HepG2 (cell line): ENCODE measurements at regions not wholly inside any gene's neighbourhood (a gene's known extent, or its start where the extent isn't known, plus 50 kb on each side); places are given as distances from the start of the nearest gene placed in this dataset.

ENCODE experiments used
- ATAC-seq: fragments of 200-7000 bp; cut with Tn5 transposase; 3 replicates; pipeline ENCODE4 v1.9.1; 2020; ENCODE audit warnings: mild to moderate bottlenecking, moderate library complexity
- BruUV-seq: library from RNA; stranded (reverse); fragments of 400-500 nt; replicated peaks from 2 replicates; lab custom pipeline; 2021; lab: Mats Ljungman, UMichigan
- CTCF ChIA-PET: fragments of 300-600 bp; formaldehyde crosslinking; extraction: SDS; loops from one replicate; lab custom pipeline; 2021; ENCODE audit warnings: low total read pairs, inconsistent platforms, low intra/inter-chr PET ratio; lab: Yijun Ruan, JAX
- POLR2A ChIA-PET: fragments of 350-600 bp; sonication (Branson Sonifier 250); formaldehyde crosslinking; loops from one replicate; lab custom pipeline; 2020; ENCODE audit warnings: antibody characterized with exemption, inconsistent platforms; lab: Yijun Ruan, JAX
- DNase-seq: peaks from one replicate; pipeline ENCODE4 v3.0.0-alpha.2; 2015; ENCODE audit warnings: low spot score
- FAIRE-seq: peaks from 3 replicates; lab custom pipeline; 2011; peaks lifted over from hg19 to GRCh38; lab: Jason Lieb, UNC
- H2AFZ ChIP-seq: one replicate; pipeline ENCODE4 v1.6.1; 2011; ENCODE audit warnings: low read length, inconsistent platforms
- H3K27ac ChIP-seq: fragments of 300-600 bp; 3 replicates; pipeline ENCODE4 v1.8.0; 2011; ENCODE audit warnings: mixed run types, mild to moderate bottlenecking, mixed read lengths, low read length, inconsistent platforms; ENCODE audit not compliant: insufficient read depth; ENCODE audit errors: extremely low read length
- H3K27me3 ChIP-seq, 2 experiments: fragments of 200-600 bp in 1 of 2; 2 replicates in 1 of 2; 3 replicates in 1 of 2; pipeline versions ENCODE4 v1.6.0 to v1.8.0; 2011; ENCODE audit warnings: low read length in 2 of 2, mild to moderate bottlenecking in 2 of 2, moderate library complexity in 2 of 2, inconsistent platforms in 1 of 2; ENCODE audit not compliant: insufficient read depth in 2 of 2, control insufficient read depth in 1 of 2
- H3K36me3 ChIP-seq, 2 experiments: fragments of 200-600 bp in 1 of 2; replicated peaks in 1 of 2; 2 replicates in 1 of 2; 3 replicates in 1 of 2; pipeline versions ENCODE4 v1.5.1 to v1.8.0; 2011; ENCODE audit warnings: low read length in 2 of 2, inconsistent platforms in 1 of 2; ENCODE audit not compliant: insufficient read depth in 2 of 2, control insufficient read depth in 1 of 2
- H3K4me1 ChIP-seq: 2 replicates; pipeline ENCODE4 v1.5.1; 2012; ENCODE audit warnings: low read length, inconsistent platforms; ENCODE audit not compliant: insufficient read depth
- H3K4me2 ChIP-seq: 2 replicates; pipeline ENCODE4 v1.6.0; 2011; ENCODE audit warnings: low read depth, low read length, inconsistent platforms
- H3K4me3 ChIP-seq, 3 experiments: fragments of 200-600 bp in 1 of 3; sonication (generic), shearing (Covaris generic) in 1 of 3; replicated peaks in 1 of 3; 2 replicates each; pipeline ENCODE4 v1.5.1; 2011 to 2016; ENCODE audit warnings: low read length in 3 of 3, inconsistent platforms in 2 of 3, low read depth in 2 of 3, mild to moderate bottlenecking in 2 of 3, control low read depth in 1 of 3, mixed read lengths in 1 of 3; ENCODE audit not compliant: insufficient read depth in 1 of 3
- H3K79me2 ChIP-seq: one replicate; pipeline ENCODE4 v1.6.1; 2011; ENCODE audit warnings: low read length, inconsistent platforms; ENCODE audit not compliant: insufficient read depth
- H3K9ac ChIP-seq: 2 replicates; pipeline ENCODE4 v1.6.0; 2011; ENCODE audit warnings: mild to moderate bottlenecking, low read depth, low read length, inconsistent platforms; ENCODE audit not compliant: insufficient read depth
- H3K9me3 ChIP-seq: 2 replicates; pipeline ENCODE4 v1.5.1; 2012; ENCODE audit warnings: mild to moderate bottlenecking, low read length
- H4K20me1 ChIP-seq: 2 replicates; pipeline ENCODE4 v1.6.0; 2011; ENCODE audit warnings: inconsistent platforms, mild to moderate bottlenecking, low read length, moderate library complexity; ENCODE audit not compliant: insufficient read depth
- GTF3A ChIP-seq: sonication (generic); formaldehyde crosslinking; conservative IDR thresholded peaks from 2 replicates; pipeline ENCODE4 v1.4.0; 2020; ENCODE audit warnings: mild to moderate bottlenecking, missing genetic modification reagents
- KLF16 ChIP-seq, 2 experiments: sonication (generic) in 1 of 2; formaldehyde crosslinking in 1 of 2; IDR thresholded peaks; 2 replicates each; pipeline versions ENCODE4 v1.6.1 to v1.8.0; 2016 to 2023; ENCODE audit warnings: missing genetic modification reagents in 2 of 2, missing compliant biosample characterization in 1 of 2
- PAWR ChIP-seq: sonication (generic); formaldehyde crosslinking; IDR thresholded peaks from 2 replicates; pipeline ENCODE4 v1.4.0; 2020; ENCODE audit warnings: missing genetic modification reagents, mild to moderate bottlenecking, borderline replicate concordance
- ZNF44 ChIP-seq: sonication (generic); formaldehyde crosslinking; IDR thresholded peaks from 2 replicates; pipeline ENCODE4 v1.5.1; 2020; ENCODE audit warnings: mild to moderate bottlenecking, missing genetic modification reagents
- WGBS: methylation state at CpG from one replicate; pipeline ENCODE4 v1.1.6; 2017; ENCODE audit warnings: low lambda C conversion rate; 5-methylcytosine and 5-hydroxymethylcytosine counted together
- in situ Hi-C: cut with HindIII; loops from 2 replicates; pipeline ENCODE4 v1.10.0; 2017; ENCODE audit warnings: low pct_unique_long_range_greater_than_20kb; ENCODE audit not compliant: extremely low pct_ligation_motif_present
- intact Hi-C: fragments of 100-400 bp; cut with micrococcal nuclease; formaldehyde crosslinking; loops from one replicate; pipeline ENCODE4 v1.10.0; 2022; ENCODE audit not compliant: unreplicated experiment
- TF ChIP-seq, protein P1 (sequence below): sonication (generic); formaldehyde crosslinking; IDR thresholded peaks from 2 replicates; pipeline ENCODE4 v1.4.0; 2020; ENCODE audit warnings: missing genetic modification reagents, borderline replicate concordance
- TF ChIP-seq, protein P2 (sequence below): sonication (generic); formaldehyde crosslinking; IDR thresholded peaks from 2 replicates; pipeline ENCODE4 v1.8.1; 2023; ENCODE audit warnings: mild to moderate bottlenecking, missing genetic modification reagents
- TF ChIP-seq, protein P3 (sequence below): IDR thresholded peaks from 2 replicates; pipeline ENCODE4 v1.6.1; 2016; ENCODE audit warnings: low read depth, borderline replicate concordance

DNA sequence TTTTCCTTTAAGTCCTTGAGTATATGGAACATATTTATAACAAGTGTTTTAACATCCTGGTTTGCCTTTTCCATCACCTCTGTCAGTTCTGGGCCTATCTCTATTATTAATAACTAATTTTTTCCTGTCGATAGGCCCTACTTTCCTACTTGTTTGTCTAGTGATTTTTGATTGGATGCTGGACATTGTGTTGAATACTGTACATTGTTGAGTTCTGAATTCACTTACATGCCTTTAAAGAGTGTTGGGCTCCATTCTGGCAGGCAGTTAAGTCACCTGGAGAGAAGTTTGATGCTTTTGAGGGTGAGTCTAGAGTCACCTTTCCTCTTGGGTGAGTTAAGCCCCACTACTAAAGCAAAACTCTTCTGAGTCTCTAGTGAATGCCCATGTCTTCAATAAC is 77.5 kb upstream of the C14orf180 start:
- no peak for FAIRE-seq

More for the DNA sequence above, 77.5 kb upstream of the C14orf180 start:
- Histone ChIP-seq H3K9ac (no peak overlapping the region), H2AFZ (no peak overlapping the region), H3K27me3 (peaks cover 4 to 33% of the 10 kb centered on the region in 2 experiments; a peak in 4 of 5 replicates), H3K4me2 (no peak overlapping the region), H4K20me1 (no peaks in the 10 kb centered on the region), H3K9me3 (peaks cover 7% of the 10 kb centered on the region; the same call in 1 of the 2 replicates), H3K79me2 (no peaks in the 10 kb centered on the region), H3K4me1 (no peaks in the 10 kb centered on the region), H3K4me3 (no peak overlapping the region), H3K27ac (no peak overlapping the region), H3K36me3 (no peaks in the 10 kb centered on the region)
- CTCF ChIA-PET = no interaction called here
- in situ Hi-C loops = no loop called here
- intact Hi-C loops = no loop called here
- ATAC-seq = no peak
- BruUV-seq = no TSS peak
- no peak for TF ChIP-seq ZNF44 (CRISPR knock-in tag)
- TF ChIP-seq, protein P1, sequence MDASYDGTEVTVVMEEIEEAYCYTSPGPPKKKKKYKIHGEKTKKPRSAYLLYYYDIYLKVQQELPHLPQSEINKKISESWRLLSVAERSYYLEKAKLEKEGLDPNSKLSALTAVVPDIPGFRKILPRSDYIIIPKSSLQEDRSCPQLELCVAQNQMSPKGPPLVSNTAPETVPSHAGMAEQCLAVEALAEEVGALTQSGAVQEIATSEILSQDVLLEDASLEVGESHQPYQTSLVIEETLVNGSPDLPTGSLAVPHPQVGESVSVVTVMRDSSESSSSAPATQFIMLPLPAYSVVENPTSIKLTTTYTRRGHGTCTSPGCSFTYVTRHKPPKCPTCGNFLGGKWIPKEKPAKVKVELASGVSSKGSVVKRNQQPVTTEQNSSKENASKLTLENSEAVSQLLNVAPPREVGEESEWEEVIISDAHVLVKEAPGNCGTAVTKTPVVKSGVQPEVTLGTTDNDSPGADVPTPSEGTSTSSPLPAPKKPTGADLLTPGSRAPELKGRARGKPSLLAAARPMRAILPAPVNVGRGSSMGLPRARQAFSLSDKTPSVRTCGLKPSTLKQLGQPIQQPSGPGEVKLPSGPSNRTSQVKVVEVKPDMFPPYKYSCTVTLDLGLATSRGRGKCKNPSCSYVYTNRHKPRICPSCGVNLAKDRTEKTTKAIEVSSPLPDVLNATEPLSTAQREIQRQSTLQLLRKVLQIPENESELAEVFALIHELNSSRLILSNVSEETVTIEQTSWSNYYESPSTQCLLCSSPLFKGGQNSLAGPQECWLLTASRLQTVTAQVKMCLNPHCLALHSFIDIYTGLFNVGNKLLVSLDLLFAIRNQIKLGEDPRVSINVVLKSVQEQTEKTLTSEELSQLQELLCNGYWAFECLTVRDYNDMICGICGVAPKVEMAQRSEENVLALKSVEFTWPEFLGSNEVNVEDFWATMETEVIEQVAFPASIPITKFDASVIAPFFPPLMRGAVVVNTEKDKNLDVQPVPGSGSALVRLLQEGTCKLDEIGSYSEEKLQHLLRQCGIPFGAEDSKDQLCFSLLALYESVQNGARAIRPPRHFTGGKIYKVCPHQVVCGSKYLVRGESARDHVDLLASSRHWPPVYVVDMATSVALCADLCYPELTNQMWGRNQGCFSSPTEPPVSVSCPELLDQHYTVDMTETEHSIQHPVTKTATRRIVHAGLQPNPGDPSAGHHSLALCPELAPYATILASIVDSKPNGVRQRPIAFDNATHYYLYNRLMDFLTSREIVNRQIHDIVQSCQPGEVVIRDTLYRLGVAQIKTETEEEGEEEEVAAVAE = no peak
- TF ChIP-seq KLF16 (CRISPR knock-in tag; IDR thresholded peaks at IDR 0.05) = no peak
- no peak for TF ChIP-seq PAWR (CRISPR knock-in tag)
- TF ChIP-seq, protein P2, sequence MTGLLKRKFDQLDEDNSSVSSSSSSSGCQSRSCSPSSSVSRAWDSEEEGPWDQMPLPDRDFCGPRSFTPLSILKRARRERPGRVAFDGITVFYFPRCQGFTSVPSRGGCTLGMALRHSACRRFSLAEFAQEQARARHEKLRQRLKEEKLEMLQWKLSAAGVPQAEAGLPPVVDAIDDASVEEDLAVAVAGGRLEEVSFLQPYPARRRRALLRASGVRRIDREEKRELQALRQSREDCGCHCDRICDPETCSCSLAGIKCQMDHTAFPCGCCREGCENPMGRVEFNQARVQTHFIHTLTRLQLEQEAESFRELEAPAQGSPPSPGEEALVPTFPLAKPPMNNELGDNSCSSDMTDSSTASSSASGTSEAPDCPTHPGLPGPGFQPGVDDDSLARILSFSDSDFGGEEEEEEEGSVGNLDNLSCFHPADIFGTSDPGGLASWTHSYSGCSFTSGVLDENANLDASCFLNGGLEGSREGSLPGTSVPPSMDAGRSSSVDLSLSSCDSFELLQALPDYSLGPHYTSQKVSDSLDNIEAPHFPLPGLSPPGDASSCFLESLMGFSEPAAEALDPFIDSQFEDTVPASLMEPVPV = no peak
- TF ChIP-seq, protein P3, sequence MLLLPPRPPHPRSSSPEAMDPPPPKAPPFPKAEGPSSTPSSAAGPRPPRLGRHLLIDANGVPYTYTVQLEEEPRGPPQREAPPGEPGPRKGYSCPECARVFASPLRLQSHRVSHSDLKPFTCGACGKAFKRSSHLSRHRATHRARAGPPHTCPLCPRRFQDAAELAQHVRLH = no peak
- no peak for TF ChIP-seq GTF3A (CRISPR knock-in tag)
- POLR2A ChIA-PET = no interaction called here
- DNase-seq = no peak
- 0% methylated on average over 1 of the region's 1 CpG for WGBS
